GM21447 (cell line): ENCODE measurements at regions not wholly inside any gene's neighbourhood (a gene's known extent, or its start where the extent isn't known, plus 50 kb on each side); places are given as distances from the start of the nearest gene placed in this dataset.

ENCODE experiments used
- ATAC-seq: cut with Tn5 transposase; IDR thresholded peaks from one replicate; pipeline ENCODE4 v1.9.1; 2021; ENCODE audit not compliant: unreplicated experiment

DNA sequence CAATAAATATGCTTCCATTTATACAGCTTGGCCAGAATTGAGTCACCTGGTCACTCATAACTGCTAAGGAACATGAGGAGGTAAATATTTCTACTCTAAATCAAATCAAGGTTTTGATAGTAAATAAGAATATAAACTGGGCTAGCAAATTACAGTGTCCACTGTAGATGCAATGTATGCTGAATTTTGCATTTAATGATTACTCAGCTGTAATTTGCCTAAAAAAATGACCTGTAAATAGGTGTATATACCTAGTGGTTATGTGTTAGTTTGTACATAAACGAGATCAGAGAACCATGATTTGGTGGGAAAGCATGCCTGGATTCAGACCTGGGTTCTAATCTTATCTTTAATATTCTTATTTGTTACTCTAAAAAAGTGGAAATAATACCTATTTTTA, 76.6 kb upstream of the CNTN1 start:
- ATAC-seq = no peak

- no peak for ATAC-seq
These were observed 75.8 kb upstream of the CNTN1 start for GRCh38 chr12:40616383-40616915.

DNA sequence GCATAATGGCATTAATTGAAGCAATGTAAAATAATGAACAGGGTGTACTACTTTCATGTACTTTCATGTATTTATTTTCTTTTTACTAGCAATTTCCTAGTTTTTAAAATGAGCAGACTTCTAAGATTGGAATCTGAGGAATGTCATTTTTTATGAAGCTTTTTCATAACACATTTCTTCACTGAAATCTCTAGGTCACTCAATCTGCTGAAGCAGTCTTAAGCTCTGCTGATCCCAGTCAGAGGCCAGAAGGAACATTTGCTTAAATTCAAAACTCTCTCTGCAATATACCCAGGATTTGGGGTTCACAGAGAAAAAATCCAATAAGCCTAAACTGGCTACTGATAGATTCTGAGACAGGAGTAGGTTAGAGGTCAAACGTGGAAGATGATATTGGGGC, 73.6 kb upstream of the CNTN1 start:
- ATAC-seq = no peak

- ATAC-seq = no peak
These were observed 71.6 kb upstream of the CNTN1 start for GRCh38 chr12:40620564-40621019.

GRCh38 chr12:40622246-40622838, 69.9 kb upstream of the CNTN1 start:
- ATAC-seq = no peak

GRCh38 chr12:40632171-40632570, 60.1 kb upstream of the CNTN1 start:
- no peak for ATAC-seq

DNA sequence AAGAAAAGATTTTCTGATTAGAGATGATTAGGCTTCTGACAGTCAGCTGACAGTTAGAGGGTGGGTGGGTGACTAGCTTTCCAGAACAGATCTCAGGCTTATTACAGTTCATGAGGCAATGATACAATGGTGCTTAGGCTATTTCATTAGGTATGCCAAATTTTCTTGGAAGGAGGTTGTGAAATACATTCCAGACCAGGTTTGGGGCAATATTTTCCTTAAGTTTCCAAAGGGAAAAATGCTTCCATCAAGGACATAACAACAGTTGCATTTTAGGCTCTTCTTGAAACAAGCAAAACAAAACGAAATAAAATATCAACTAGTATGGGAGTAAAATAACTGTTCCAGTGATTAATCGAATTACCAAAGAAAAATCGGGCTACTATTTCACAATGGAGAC, 59.3 kb upstream of the CNTN1 start:
- no peak for ATAC-seq

DNA sequence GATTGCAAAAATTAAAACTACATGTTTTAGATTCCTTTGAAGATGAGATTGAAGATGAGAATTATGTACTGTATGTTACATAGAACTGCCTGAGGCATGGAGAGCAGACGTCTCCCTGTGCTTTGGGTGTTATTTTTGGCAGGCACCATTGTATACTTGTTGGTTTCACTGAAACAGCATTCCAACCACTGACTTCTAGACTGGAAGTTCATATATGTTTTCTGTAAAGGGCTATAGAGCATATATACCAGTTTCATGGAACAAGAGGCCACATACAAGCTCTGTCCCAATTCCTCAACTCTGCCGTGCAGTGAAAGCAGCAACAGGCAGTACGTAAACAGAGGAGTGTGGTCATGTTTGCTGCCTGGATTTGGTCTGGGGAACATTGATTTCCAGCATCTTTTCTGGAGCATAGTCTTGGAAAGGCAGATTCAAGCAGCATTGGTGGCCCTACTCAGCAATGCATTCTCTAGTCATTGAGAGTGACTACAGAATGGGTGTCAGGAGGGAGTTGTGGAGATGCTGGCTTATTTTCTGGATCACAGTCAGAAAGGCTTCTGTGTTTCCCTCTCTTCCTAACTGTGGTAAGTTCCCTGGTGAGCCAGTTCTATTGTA, 57.6 kb upstream of the CNTN1 start:
- no peak for ATAC-seq

DNA sequence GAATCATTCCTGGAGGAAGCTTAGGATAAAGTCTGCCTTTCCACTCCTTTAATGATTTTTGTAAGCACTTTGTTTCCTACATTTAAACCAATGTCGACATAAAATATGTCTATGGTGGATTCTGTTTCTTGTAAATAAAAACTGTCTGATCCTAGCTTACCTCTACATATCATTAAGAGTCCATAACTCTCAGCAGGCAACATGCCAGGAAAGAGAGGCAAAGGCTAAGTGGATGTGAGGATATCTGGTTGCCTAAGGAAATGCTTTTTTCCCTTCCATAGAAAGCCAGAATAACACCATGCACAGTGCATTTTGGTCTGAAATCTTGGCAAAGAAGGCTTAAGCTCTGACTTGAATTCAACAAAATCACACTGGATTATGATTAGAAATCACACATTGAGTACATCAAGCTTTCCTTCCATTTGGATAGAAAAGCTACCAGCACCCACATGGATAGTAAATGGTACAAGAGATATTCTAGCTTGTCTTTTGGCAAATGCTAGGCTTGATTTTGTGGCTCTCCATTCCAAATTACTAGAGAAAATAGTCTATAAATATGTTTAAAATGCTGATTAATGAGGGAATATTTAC, 57.0 kb upstream of the CNTN1 start:
- ATAC-seq = no peak
